GM18507 (cell line): ENCODE measurements at regions not wholly inside any gene's neighbourhood (a gene's known extent, or its start where the extent isn't known, plus 50 kb on each side); places are given as distances from the start of the nearest gene placed in this dataset.

Source experiments
- DNase-seq: peaks from one replicate; pipeline ENCODE4 v3.0.0; 2011; ENCODE audit warnings: low read depth; ENCODE audit not compliant: insufficient read length; ENCODE audit errors: extremely low spot score
- FAIRE-seq: peaks from 2 replicates; lab custom pipeline; 2011; peaks lifted over from hg19 to GRCh38; lab: Jason Lieb, UNC

DNA sequence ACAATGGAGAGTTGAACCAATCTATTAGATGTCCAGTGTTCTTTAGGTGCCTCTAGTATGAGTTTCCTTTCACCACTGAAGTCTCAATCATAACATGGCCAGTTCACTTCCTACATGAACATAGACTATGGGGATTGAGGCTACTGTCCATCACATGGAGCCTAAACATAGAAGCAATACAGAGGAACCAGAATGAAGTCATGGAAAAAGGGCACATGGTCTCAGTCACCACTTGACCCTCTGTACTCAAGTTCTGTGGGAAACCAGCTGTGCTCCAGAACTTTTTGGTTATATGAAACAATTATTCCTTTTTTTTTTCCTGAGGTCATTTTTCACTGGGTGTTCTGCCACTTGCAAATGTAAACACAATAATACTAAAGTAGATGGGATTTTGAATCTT lies 762.5 kb downstream of the CBLN4 start:
- DNase-seq (no peak), FAIRE-seq (no peak)

DNA sequence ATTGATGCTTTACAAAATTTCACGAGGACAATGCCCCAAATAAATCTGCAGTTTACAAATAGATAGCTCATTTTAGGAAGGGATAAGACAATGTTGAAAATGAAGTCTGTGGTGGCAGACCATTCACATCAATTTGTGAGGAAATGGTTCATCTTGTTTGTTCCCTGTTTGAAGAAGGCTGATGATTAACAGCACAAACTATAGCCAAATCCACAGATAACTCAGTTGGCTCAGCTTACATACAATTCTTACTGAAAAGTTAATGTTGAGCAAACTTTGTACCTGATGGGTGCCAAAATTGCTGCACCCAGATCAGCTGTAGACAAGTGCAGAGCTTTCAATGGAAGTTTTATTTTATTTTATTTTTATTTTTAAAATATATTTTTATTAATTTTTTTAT lies 763.9 kb downstream of the DOK5 start:
- FAIRE-seq = no peak
- DNase-seq = no peak

DNA sequence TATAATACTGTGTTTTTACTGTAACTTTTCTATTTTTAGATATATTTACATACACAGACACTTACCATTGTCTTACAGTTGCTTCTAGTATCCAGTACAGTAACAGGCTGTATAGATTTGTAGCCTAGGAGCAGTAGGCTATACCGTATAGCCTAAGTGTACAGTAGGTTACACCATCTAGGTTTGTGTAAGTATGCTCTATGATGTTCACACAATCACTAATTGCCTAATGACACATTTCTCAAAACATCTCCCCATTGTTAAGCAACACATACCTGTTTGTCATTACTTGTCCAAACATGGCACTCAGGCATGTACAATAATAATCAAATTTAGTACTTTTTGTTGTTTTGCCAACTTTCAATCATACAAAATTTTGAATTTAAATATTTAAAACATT lies 757.3 kb downstream of the DOK5 start:
- no peak for DNase-seq
- no peak for FAIRE-seq

DNA sequence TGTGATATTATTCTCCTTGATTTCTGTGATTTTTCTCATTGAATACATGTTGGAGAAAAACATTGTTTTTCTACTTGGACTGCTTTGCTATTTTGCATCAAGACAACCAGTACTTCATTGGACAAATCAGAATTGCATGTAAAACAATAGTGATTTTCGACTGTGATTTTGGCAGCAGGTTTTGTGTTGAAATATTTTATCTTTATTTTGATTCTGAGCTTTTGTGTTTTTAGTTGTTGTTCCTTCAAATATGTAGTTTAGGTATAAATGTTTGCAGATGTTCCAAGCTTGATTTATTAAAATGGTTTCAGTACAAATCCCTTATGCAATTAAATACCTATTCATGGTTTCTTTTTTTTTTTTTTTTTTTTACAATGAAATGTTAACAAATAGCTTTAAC lies 754.1 kb downstream of the DOK5 start:
- FAIRE-seq (no peak), DNase-seq (no peak)

DNA sequence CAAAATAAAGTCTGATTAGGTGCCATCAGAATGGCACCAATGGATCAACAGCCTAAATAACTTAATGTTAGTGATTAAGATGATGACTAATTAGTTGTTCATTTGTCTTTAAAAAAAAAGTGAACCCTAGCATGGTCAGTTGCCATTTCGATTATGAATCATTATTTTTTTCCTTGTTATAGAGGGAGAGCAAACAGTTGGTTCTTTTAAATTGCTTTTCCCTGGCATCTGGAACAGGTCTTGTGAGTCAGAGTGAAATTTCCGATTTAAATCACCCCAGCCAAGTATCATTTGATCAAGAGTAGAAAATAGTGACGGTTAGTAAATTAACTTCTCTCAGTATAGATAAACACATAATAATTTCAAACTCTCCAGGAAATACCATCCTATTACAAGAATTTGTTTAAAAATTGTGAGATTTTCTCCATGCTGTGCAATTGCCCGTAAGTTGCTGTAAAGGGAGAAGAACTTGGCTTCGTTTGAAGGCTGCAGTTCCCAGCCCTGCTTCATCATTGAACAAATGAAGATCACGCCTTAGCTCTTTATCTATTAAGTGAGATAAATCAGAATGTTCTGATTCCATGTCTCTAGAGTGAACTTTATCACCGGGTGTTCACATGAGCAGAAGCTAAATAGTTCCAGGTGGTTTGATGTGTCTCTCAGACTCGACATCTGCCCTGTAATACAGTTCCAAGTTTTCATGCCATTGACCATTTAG lies 741.3 kb downstream of the DOK5 start:
- DNase-seq (no peak), FAIRE-seq (no peak)

DNA sequence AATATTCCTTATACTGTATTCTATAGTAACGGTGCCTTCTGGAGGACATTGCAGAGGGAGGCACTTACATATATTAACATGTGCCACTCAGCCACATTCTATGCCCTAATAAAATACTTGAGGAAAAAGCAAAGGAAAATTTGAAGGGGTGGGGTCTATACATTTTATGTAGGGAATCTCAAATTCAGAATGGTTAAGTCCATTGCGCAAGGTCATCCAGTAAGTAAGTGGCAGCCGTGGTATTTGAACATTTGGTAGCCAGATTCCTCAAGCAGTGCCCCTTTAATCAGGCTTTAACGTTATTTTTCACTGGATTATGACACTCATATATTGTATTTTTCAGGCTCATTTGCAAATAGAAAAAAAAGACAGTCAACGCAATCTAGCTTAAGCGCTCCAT lies 738.3 kb downstream of the DOK5 start:
- DNase-seq (no peak), FAIRE-seq (no peak)

DNA sequence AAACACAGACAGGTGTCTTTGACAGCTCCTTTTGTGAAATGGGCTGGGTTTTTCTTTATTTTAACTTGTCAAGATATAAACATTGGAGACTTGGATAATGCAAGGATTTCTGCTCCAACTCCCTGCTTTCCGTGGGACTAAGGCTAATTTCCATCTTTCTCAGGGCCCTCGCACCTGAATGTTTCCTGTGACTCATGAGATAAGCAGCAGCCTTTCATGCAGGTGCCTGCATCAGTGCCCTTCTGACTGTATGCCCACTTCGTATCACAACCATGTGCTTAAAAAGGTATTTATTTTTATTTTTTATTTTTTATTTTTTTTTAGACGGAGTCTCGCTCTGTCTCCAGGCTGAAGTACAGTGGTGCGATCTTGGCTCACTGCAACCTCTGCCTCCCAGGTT lies 736.1 kb downstream of the DOK5 start:
- FAIRE-seq (no peak), DNase-seq (no peak)

DNA sequence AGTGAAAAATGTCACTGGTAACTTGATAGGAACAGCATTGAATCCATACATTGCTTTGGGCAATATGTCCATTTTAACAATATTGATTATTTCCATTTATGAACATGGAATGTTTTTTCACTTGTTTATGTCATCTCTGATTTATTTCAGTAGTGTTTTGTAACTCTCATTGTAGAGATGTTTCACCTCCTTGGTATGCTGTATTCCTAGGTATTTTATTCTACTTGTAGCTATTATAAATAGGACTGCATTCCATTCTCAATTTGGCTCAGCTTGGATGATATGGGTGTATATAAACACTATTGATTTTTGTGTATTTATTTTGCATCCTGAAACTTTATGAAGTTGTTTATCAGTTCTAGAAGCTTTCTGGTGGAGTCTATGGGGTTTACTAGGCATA lies 730.3 kb downstream of the DOK5 start:
- no peak for FAIRE-seq
- no peak for DNase-seq

DNA sequence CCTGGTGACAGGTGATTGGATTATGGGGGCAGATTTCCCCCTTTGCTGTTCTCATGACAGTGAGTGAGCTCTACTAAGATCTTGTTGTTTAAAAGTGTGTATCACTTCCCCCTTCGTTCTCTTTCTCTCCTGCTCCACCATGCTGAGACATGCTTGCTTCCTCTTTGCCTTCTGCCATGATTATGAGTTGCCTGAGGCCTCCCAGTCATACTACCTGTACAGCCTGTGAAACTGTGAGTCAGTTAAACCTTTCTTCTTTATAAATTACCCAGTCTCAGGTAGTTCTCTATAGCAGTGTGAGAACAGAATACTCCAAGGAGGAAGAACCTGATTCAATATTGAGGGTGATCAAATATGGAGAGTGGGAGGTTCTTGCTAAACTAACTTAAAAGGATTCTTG lies 724.9 kb downstream of the DOK5 start:
- FAIRE-seq = no peak
- no peak for DNase-seq

DNA sequence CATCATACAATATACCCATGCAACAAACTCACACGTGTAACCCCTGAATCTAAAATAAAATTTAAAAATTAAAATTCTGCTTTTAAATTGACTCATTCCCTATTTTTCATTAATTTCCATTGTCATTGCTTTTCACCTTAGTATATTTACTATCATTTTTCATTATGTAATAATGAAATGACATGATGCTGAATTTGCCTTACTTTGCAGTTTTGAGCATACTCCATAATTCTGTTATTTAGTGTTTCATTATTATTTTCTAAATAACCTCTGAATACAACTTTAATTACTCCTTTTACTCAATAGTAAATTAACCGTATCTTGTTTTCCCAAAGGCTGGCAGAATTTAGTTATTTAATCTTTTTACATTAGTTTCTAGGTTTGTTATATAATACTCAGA lies 719.6 kb downstream of the DOK5 start:
- FAIRE-seq (no peak), DNase-seq (no peak)

DNA sequence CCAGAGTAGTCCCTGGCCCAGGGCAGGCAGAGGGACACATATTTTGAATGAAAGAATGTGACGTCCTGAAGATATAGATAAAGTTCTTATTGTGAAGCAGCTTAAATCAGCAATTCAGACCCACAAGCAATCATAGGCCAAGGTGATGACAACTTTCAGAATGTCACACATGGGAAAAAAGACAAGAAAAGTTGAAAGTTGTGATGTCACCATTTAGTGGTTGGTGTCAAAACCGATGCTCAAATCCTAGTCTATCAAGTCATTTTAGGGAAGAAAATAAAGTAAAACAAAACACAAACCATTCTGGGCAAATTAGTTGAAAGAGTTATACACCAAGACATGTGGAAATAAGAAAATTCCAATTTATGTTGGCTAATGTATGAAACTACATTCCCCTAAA lies 710.8 kb downstream of the DOK5 start:
- FAIRE-seq = no peak
- DNase-seq = no peak

DNA sequence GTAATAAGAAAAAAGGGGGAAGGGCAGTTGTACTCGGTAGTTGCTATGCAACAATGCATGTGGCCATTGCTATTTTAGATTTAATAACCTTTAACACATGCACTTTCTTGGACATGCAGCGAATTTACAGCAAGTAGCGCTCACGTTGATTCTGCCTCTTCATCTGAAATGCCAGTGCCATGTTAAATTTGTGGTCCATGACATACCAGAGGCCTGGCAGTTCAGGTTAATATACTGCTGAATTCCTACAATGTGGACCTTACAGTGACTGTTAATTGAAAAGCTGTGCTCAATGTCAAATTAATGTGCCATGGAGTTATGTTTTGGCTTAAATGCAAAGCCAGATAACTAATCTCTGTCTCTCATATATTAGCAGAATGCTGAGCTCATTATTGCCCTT lies 699.7 kb downstream of the DOK5 start:
- FAIRE-seq = no peak

DNA sequence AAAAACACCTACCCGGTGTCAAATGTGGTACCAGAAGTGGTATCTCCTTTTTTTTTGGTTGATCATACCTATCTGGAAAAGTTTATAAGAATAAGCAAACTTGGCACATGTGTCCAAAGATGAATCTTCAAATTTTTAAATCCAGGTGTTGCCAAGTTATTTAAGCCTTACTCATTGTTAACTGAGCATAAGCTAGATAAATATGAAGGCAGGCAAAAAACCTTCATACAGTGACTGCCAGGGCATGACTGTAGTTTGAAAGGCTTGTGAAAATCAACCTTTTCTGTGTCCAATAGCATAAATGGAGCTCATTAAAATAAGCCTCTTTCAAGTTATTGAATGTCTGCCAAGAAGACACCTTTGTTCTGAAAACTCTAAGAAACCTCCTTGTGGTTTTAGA lies 699.2 kb downstream of the DOK5 start:
- DNase-seq = no peak
- FAIRE-seq = no peak

More for the DNA sequence above, 699.7 kb downstream of the DOK5 start:
- DNase-seq = no peak

DNA sequence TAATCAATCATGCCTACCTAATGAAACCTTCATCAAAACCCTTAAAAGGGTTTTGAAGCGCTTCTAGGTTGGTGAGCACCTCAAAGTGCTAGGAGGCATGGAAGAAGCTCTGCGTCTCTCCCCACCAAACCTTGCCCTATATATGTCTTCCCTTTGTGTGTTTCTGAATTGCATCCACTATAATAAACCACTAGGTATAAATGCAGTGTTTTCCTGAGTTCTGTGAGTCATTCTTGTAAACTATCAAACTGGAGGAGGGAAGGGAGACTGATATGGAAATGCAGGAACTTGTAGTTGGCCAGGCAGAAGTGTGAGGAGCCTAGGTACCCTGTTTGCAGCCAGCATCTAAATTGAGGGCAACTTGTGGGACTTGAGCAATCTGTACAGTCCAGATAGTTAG lies 698.8 kb downstream of the DOK5 start:
- DNase-seq = no peak
- no peak for FAIRE-seq

DNA sequence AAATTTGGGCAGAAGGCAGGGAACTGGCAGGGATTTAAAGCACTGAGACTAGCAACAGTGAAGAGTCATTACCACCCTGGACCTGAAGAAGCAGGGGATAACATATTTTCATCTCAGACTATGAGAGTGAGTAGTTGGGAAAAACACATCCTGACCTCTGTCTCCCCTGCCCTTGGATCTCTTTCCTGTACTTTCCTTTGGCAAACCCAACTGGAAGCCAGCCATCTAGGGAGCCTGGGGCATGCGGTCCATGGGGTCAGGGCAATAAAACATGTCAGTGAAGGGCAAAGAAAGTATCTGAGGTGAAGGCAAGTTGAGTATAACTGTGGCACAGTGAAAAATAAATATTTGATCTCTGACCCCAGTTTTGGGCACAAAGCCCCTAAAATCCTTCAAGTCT lies 698.2 kb downstream of the DOK5 start:
- DNase-seq = no peak
- FAIRE-seq = no peak

DNA sequence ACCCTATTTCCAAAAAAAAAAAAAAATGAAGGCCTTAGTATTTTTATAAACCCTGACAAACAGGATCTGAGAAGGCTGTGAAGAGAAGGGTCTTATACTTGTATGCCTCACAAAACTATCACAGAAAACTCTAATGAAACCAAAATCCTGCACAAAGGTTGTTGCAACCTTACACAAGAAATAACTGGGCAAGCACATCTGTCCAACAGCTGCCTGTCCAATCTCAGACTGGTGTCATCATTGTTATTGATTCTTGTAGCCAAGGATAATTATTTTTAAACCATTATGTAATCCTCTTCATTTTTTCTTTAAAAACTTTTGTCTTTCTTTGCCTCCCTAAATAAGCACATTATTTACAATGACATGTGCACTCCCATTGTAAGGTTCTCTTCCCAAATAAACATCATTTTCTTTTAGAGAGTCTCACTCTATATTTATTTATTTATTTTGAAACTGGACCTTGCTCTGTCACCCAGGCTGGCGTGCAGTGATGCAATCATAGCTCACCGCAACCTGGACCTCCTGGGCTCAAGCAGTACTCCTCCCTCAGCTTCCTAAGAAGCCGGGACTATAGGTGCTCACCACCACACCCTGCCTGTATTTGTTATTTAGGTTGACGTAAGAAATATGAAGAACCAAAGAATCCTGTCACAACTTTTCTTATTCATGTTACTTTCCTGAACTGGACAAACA lies 697.1 kb downstream of the DOK5 start:
- FAIRE-seq (no peak), DNase-seq (no peak)

DNA sequence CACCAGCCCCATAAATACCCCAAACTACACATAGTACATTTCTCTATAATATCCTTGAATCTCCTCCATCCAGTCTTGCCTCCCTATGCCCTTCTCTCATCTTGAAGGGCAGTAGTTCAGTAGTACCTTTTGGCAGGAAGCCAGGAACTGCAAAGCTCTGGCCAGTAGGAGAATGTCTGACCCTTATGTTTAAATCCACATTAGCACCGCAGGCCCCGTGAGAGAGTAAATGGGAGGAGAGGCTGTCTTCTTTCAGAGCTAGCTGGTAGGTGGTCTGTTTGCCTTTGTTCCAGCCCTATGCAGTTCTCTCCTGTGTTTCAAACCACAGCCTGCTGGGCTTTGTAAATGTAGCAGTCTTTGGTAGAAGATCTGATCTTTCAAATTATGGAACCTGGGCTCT lies 690.7 kb downstream of the DOK5 start:
- no peak for DNase-seq
- FAIRE-seq = no peak

DNA sequence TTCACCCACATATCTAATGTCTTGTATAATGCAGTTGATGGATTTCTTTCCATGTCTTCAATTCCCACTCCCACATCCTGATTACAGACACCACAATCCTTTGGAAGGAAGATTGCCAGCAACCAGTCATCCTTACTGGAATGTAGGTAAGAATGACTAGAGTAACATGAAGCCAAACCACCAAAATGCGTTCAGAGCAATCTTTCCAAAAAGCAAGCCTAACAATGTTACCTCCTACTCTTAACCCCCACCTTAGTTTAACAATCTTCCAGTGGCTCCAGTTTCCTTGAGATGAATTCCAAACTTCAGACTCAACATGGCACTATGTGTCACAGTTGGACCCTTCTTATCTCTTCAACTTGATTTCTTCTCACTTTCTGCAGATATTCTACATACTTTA lies 685.6 kb downstream of the DOK5 start:
- DNase-seq (no peak), FAIRE-seq (no peak)

DNA sequence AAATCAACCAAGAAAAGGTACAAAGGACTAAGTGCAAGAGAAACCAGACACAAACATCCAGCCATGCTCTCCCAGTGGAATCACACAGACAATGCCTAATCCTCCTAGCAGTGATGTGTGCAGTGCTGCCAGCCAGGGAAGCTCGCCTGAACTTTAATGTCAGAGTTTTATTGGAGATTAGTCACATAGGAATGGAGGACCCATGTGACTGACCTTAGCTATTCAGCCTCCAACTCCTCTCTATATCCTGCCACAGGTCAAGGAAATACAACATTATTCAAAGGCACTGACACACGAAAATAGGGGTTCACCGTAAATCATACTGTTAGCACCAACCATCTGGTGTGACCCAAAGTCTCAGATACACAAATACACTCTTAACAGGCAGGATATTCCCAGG lies 684.6 kb downstream of the DOK5 start:
- no peak for FAIRE-seq
- no peak for DNase-seq

DNA sequence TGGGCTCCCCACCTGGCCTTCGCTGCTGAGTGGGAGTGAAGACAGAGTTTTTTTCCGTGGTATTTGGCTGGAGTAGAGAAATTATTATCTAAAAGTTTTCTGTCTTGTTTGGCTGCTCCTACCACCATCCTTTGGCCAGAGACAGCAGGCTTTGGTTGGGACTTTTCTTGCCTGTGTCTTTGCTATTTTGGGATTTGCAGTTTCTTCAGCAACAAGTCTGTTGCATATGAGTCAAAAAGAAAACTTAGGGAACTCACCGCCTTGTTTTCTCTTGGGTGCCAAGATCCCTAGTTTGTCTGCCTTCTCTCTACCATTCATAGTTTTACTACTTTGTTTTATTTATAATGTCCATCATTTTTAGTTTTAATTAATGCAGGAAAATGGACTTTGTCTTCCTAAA lies 683.8 kb downstream of the DOK5 start:
- DNase-seq (no peak), FAIRE-seq (no peak)

DNA sequence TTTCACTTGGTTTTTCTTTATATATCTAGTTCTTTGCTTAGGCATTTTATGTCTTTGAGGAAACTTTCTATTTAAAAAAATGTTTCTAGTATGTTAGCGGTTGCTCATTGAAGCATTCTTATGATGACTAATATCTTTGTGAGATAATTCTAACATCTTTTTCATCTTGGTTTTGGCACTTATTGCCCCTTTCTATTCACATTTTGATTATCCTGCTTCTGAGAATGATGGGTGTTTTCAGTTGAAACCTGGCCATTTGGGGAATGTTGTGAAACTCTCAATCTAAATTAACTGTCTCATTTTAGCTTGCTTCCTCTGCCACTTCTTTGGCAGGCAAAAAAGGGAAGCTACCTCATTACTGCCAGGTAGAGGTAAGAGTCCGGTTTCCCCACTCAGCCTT lies 683.1 kb downstream of the DOK5 start:
- FAIRE-seq = no peak
- DNase-seq = no peak

DNA sequence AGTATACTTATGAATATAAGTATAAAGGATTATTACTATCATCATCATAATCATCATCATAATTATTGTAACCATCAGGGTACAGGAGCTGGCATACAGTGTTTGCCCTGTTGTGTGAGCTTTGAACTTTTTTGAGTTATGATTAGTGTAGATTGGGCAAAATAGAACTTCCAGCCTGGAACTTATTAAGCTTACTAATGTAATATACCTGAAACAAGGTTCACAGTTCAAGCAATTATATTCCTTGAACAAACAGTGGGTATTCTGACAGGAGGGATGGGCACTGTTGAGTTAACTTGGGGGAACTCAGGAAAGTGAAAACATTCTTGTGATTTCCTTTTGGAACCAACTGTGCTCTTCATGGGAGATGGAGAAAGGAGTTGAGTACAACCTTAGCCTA lies 680.0 kb downstream of the DOK5 start:
- no peak for FAIRE-seq

More for the DNA sequence above, 680.0 kb downstream of the DOK5 start:
- DNase-seq = no peak
